ENCODE measurements at regions not wholly inside any gene's neighbourhood (a gene's known extent, or its start where the extent isn't known, plus 50 kb on each side); places are given as distances from the start of the nearest gene placed in this dataset.

DNA sequence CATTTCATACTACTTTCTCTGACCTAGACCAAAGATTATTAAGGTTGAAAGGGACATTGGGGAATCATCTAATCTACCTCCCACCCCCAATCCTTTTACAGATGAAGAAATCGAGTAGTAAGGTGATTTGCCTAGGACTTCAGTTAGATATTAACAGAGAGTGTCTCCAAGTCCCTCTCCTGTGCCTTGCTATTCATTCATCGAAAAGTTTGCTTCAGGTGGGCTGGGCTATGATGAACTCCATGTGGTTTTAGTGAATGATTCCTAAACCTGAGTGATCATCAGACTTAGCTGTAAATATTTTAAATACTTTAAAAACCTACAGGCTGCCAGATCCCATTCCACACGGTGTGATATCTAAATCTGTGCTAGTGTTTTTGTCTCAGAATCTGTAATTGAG, 259.4 kb upstream of the SORCS1 start:
- H3K4me3 ChIP-seq, result no peak overlapping the region
- TF ChIP-seq, protein P1, sequence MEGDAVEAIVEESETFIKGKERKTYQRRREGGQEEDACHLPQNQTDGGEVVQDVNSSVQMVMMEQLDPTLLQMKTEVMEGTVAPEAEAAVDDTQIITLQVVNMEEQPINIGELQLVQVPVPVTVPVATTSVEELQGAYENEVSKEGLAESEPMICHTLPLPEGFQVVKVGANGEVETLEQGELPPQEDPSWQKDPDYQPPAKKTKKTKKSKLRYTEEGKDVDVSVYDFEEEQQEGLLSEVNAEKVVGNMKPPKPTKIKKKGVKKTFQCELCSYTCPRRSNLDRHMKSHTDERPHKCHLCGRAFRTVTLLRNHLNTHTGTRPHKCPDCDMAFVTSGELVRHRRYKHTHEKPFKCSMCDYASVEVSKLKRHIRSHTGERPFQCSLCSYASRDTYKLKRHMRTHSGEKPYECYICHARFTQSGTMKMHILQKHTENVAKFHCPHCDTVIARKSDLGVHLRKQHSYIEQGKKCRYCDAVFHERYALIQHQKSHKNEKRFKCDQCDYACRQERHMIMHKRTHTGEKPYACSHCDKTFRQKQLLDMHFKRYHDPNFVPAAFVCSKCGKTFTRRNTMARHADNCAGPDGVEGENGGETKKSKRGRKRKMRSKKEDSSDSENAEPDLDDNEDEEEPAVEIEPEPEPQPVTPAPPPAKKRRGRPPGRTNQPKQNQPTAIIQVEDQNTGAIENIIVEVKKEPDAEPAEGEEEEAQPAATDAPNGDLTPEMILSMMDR (IDR thresholded peaks at IDR 0.05), result no peak
- H3K36me3 ChIP-seq, result no peaks in the 10 kb centered on the region
- H3K9me3 ChIP-seq, result no peaks in the 10 kb centered on the region
- intact Hi-C loops (cut with DNase I; ENCODE audit: low total_unique reads), result loop anchor here (5.0 kb wide), 1 partner anchor 348 kb away; no protein-coding TSS in a partner anchor
- H3K27ac ChIP-seq, result no peak overlapping the region
- H3K4me1 ChIP-seq, result no peaks in the 10 kb centered on the region
- H3K27me3 ChIP-seq, result no peaks in the 10 kb centered on the region
- DNase-seq, result no peak

DNA sequence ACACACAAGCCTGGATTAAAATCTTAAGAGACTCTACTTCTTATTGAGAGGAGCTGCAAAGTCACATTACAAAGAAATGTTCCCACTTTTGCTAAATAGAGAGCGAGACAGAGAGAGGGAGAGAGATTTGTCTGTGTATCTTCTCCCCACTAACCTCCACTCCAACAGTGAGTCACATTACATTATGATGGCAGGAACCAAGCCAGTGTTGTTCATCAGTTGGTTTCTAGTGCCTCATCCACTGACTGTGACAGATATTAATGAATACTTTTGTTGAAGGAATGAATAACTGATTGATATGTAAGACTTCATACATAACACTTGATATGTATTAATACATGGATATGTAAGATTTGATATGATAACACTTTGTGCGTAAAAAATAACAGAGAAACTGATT, 258.2 kb upstream of the SORCS1 start:
- Histone ChIP-seq H3K27ac (no peak overlapping the region), H3K4me1 (no peaks in the 10 kb centered on the region), H3K4me3 (no peak overlapping the region), H3K27me3 (no peaks in the 10 kb centered on the region), H3K9me3 (no peaks in the 10 kb centered on the region), H3K36me3 (no peaks in the 10 kb centered on the region)
- TF ChIP-seq, protein P1 (IDR thresholded peaks at IDR 0.05), result no peak
- DNase-seq, result no peak
- intact Hi-C loops (cut with DNase I; ENCODE audit: low total_unique reads), result loop anchor here (5.0 kb wide), 1 partner anchor 350 kb away; no protein-coding TSS in a partner anchor

DNA sequence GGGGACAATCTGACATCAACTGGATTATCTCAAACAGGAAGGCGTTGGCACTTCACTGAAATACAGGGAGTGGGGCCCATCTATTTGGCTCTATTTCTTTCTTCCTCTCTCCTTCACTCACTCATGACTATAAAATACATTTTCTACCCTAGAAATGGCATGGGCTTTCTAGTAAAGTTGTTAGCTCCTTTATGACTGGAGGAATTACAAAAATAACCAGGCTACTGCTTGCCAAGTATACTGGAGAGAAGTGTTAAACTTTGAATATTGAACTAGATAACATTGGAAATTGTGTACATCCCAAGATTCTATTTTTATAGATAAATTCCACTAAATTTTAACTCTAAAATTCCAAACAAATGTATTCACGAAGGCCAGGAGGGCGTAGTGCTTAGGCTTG, 255.7 kb upstream of the SORCS1 start:
- H3K36me3 ChIP-seq, result no peaks in the 10 kb centered on the region
- no peaks in the 10 kb centered on the region for H3K9me3 ChIP-seq
- TF ChIP-seq, protein P1 (IDR thresholded peaks at IDR 0.05), result no peak
- no peak overlapping the region for H3K4me3 ChIP-seq
- DNase-seq, result no peak
- H3K4me1 ChIP-seq, result no peaks in the 10 kb centered on the region
- intact Hi-C loops (cut with DNase I; ENCODE audit: low total_unique reads), result loop anchor here (5.0 kb wide), 1 partner anchor 352 kb away; no protein-coding TSS in a partner anchor
- H3K27me3 ChIP-seq, result no peaks in the 10 kb centered on the region
- no peak overlapping the region for H3K27ac ChIP-seq

DNA sequence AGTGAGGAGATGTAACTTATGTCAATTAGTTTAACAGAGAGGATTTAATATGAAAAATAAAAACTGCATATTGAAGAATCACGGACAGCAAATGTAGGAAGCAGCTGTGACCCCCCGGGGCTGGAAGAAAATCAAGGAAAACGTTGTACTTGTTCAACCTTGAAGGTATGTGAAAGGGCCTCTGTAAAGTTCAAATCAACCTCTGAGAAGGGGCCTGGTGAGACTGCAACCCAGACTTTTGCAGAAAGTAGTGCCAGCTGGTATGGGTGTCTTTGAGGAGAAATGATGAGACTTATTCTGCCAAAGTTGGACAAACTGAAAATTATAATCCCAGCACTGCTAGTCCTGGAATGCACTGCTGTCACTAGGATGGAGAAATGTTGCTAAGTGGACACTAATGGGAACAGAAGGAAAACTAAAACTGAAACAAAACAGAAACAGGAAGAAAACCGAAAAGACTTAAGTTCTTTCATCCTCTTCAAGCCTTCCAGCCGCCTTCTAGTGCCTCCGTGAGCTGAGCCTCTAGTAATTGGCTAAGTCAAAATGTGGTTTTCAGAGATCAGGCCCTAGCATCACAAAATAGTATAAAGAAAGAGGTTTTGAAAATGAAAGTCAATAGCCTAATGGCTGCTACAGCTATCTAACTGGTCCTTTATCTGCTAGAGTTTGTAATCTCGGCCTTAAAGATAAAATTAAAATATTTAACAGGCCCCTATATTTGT, 253.7 kb upstream of the SORCS1 start:
- Histone ChIP-seq H3K9me3 (no peaks in the 10 kb centered on the region), H3K36me3 (no peaks in the 10 kb centered on the region), H3K27me3 (no peaks in the 10 kb centered on the region), H3K4me3 (no peak overlapping the region), H3K4me1 (no peaks in the 10 kb centered on the region), H3K27ac (no peak overlapping the region)
- intact Hi-C loops (cut with DNase I; ENCODE audit: low total_unique reads), result no loop called here
- no peak for DNase-seq
- TF ChIP-seq, protein P1 (IDR thresholded peaks at IDR 0.05), result no peak

DNA sequence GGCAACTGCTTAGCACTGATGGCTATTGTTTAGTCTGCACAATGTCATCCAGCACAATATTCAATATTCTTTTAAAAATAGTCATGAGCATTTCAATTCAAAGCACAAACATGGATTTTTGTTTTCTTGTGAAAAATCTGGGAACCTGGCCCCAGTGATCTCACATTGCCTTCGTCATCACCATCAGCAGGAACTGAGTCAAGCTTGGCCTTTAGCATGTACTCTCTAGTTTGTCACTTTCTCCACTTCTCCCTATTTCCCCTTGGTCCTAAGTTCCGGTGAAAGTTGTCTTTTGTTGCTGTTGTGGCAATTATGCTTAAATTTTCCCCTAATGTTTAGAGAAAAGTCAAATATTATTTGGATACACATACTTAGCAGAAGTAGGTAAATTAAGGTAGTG, 252.9 kb upstream of the SORCS1 start:
- DNase-seq, result no peak
- H3K27ac ChIP-seq, result no peak overlapping the region

More for the DNA sequence above, 252.9 kb upstream of the SORCS1 start:
- Histone ChIP-seq H3K27me3 (no peaks in the 10 kb centered on the region), H3K9me3 (no peaks in the 10 kb centered on the region), H3K36me3 (no peaks in the 10 kb centered on the region), H3K4me1 (no peaks in the 10 kb centered on the region), H3K4me3 (no peak overlapping the region)
- intact Hi-C loops (cut with DNase I; ENCODE audit: low total_unique reads), result no loop called here
- TF ChIP-seq, protein P1 (IDR thresholded peaks at IDR 0.05), result no peak
